Right lobe of liver (tissue), 4 donors: ENCODE measurements at regions not wholly inside any gene's neighbourhood (a gene's known extent, or its start where the extent isn't known, plus 50 kb on each side); places are given as distances from the start of the nearest gene placed in this dataset.

Experiments used
- CTCF ChIP-seq, 4 donors: fragments of 200-600 bp in 3 of 4; fragments of 450-650 bp in 1 of 4; IDR thresholded peaks; one replicate each; pipeline versions ENCODE4 v1.5.1 to v1.8.0; 2016 to 2022; ENCODE audit warnings: antibody characterized with exemption in 4 of 4, mild to moderate bottlenecking in 2 of 4
- POLR2A ChIP-seq: fragments of 450-650 bp; IDR thresholded peaks from one replicate; pipeline ENCODE4 v1.6.1; 2017; ENCODE audit warnings: antibody characterized with exemption, mild to moderate bottlenecking
- donor health status: DM: no; HTN: no; CAD: no.
- donor health status: DM: no; HTN: no; CAD: no.
- donor health status: DM: no; HTN: yes; CAD: no.

- TF ChIP-seq POLR2A, result no peak
- TF ChIP-seq CTCF (IDR thresholded peaks at IDR 0.05), result no peak
Observed at GRCh38 chr11:106286881-106287504, 209.5 kb downstream of the AASDHPPT start.
